H1 (cell line): ENCODE measurements at regions not wholly inside any gene's neighbourhood (a gene's known extent, or its start where the extent isn't known, plus 50 kb on each side); places are given as distances from the start of the nearest gene placed in this dataset.

Experiments used
- CTCF ChIA-PET: fragments of 300-600 bp; sonication (Branson Sonifier 250); formaldehyde crosslinking; loops from one replicate; lab custom pipeline; 2021; ENCODE audit not compliant: partially characterized antibody; lab: Charles Lee
- POLR2A ChIA-PET: fragments of 300-600 bp; sonication (Branson Sonifier 250); formaldehyde crosslinking; loops from one replicate; lab custom pipeline; 2021; ENCODE audit warnings: inconsistent platforms; ENCODE audit not compliant: partially characterized antibody; lab: Charles Lee
- DNase-seq, 2 experiments: peaks; one replicate each; pipeline versions ENCODE4 v3.0.0 to v3.0.0-alpha.2; 2010 to 2022; ENCODE audit warnings: low spot score in 2 of 2, low read depth in 1 of 2, mixed read lengths in 1 of 2
- FAIRE-seq: peaks from 2 replicates; lab custom pipeline; 2011; peaks lifted over from hg19 to GRCh38; lab: Jason Lieb, UNC
- H2AFZ ChIP-seq: 2 replicates; pipeline ENCODE4 v1.8.1; 2012; ENCODE audit warnings: low read length, inconsistent platforms
- H2AK5ac ChIP-seq: 2 replicates; pipeline ENCODE4 v1.6.1; 2013; ENCODE audit warnings: low read depth, low read length
- H2BK120ac ChIP-seq: replicated peaks from 2 replicates; pipeline ENCODE3; 2013; ENCODE audit warnings: low read depth, low read length, inconsistent platforms
- H2BK12ac ChIP-seq: 2 replicates; pipeline ENCODE4 v1.6.1; 2013; ENCODE audit warnings: low read depth, low read length
- H2BK15ac ChIP-seq: 2 replicates; pipeline ENCODE4 v1.6.1; 2013; ENCODE audit warnings: low read length
- H2BK20ac ChIP-seq: 2 replicates; pipeline ENCODE4 v1.6.1; 2013; ENCODE audit warnings: low read length
- H2BK5ac ChIP-seq: 2 replicates; pipeline ENCODE4 v1.6.1; 2013; ENCODE audit warnings: low read depth, low read length
- H3K14ac ChIP-seq: 2 replicates; pipeline ENCODE4 v1.6.1; 2013; ENCODE audit warnings: inconsistent platforms; ENCODE audit not compliant: insufficient read length
- H3K18ac ChIP-seq: 2 replicates; pipeline ENCODE4 v1.6.1; 2013; ENCODE audit warnings: low read length; ENCODE audit errors: extremely low read depth
- H3K23ac ChIP-seq: 2 replicates; pipeline ENCODE4 v1.6.1; 2013; ENCODE audit warnings: inconsistent platforms; ENCODE audit not compliant: insufficient read length
- H3K23me2 ChIP-seq: 2 replicates; pipeline ENCODE4 v1.6.1; 2013; ENCODE audit warnings: low read depth, low read length
- H3K27ac ChIP-seq: 2 replicates; pipeline ENCODE4 v1.6.1; 2011; ENCODE audit warnings: low read depth, low read length, inconsistent platforms
- H3K27me3 ChIP-seq, 4 experiments: replicated peaks in 1 of 4; 1 replicate in 1 of 4; 2 replicates in 3 of 4; pipeline versions ENCODE4 v1.6.1 to v1.8.1; 2011 to 2013; ENCODE audit warnings: low read length in 3 of 4, mild to moderate bottlenecking in 3 of 4, inconsistent platforms in 2 of 4, mixed read lengths in 2 of 4, moderate library complexity in 1 of 4; ENCODE audit not compliant: control insufficient read depth in 3 of 4, insufficient read depth in 3 of 4; ENCODE audit errors: extremely low read depth in 1 of 4
- H3K36me3 ChIP-seq, 4 experiments: 2 replicates each; pipeline versions ENCODE4 v1.6.1 to v1.8.1; 2011 to 2013; ENCODE audit warnings: mild to moderate bottlenecking in 4 of 4, low read length in 3 of 4, moderate library complexity in 2 of 4, control low read depth in 1 of 4, inconsistent platforms in 1 of 4; ENCODE audit not compliant: insufficient read depth in 4 of 4, control insufficient read depth in 2 of 4
- H3K4ac ChIP-seq: replicated peaks from 2 replicates; pipeline ENCODE3; 2013; ENCODE audit warnings: low read length, low read depth, mixed read lengths, inconsistent platforms; ENCODE audit not compliant: insufficient read length
- H3K4me1 ChIP-seq, 4 experiments: replicated peaks in 1 of 4; 1 replicate in 1 of 4; 2 replicates in 3 of 4; pipeline versions ENCODE4 v1.6.1 to v1.8.1; 2011 to 2013; ENCODE audit warnings: low read length in 3 of 4, inconsistent platforms in 2 of 4, mixed read lengths in 1 of 4; ENCODE audit not compliant: insufficient read depth in 4 of 4, control insufficient read depth in 3 of 4
- H3K4me2 ChIP-seq, 2 experiments: 2 replicates each; pipeline versions ENCODE4 v1.6.1 to v1.8.1; 2011 to 2013; ENCODE audit warnings: low read depth in 2 of 2, low read length in 2 of 2, control low read depth in 1 of 2, inconsistent platforms in 1 of 2, mild to moderate bottlenecking in 1 of 2; ENCODE audit not compliant: insufficient read depth in 1 of 2
- H3K4me3 ChIP-seq, 4 experiments: fragments of 200-600, 300-600 bp in 1 of 4; sonication (generic), shearing (Covaris generic), sonication (Bioruptor Twin) in 1 of 4; 2 replicates each; pipeline versions ENCODE4 v1.5.1 to v1.8.1; 2011 to 2016; ENCODE audit warnings: low read length in 4 of 4, low read depth in 3 of 4, control low read depth in 2 of 4, inconsistent platforms in 2 of 4, mild to moderate bottlenecking in 2 of 4, mixed read lengths in 1 of 4, moderate library complexity in 1 of 4; ENCODE audit not compliant: insufficient read depth in 2 of 4; ENCODE audit errors: extremely low read depth in 1 of 4
- H3K56ac ChIP-seq: replicated peaks from 2 replicates; pipeline ENCODE3; 2013; ENCODE audit warnings: low read depth, mild to moderate bottlenecking, mixed read lengths, low read length, inconsistent platforms; ENCODE audit not compliant: insufficient read length
- H3K79me1 ChIP-seq: 2 replicates; pipeline ENCODE4 v1.6.1; 2013; ENCODE audit warnings: low read depth, low read length, control low read depth
- H3K79me2 ChIP-seq, 2 experiments: 2 replicates each; pipeline versions ENCODE4 v1.6.1 to v1.8.1; 2012 to 2013; ENCODE audit warnings: low read length in 2 of 2, mild to moderate bottlenecking in 2 of 2, inconsistent platforms in 1 of 2; ENCODE audit not compliant: insufficient read depth in 2 of 2, control insufficient read depth in 1 of 2
- H3K9ac ChIP-seq, 4 experiments: replicated peaks in 1 of 4; 1 replicate in 1 of 4; 2 replicates in 3 of 4; pipeline versions ENCODE4 v1.6.1 to v1.8.1; 2011 to 2013; ENCODE audit warnings: low read depth in 3 of 4, low read length in 3 of 4, control low read depth in 2 of 4, mild to moderate bottlenecking in 2 of 4, moderate library complexity in 2 of 4, inconsistent platforms in 1 of 4; ENCODE audit errors: extremely low read depth in 1 of 4
- H3K9me3 ChIP-seq, 2 experiments: 2 replicates each; pipeline versions ENCODE4 v1.6.1 to v1.8.1; 2012 to 2013; ENCODE audit warnings: mild to moderate bottlenecking in 2 of 2, moderate library complexity in 2 of 2, control low read depth in 1 of 2, inconsistent platforms in 1 of 2, low read depth in 1 of 2, low read length in 1 of 2, mixed read lengths in 1 of 2; ENCODE audit not compliant: insufficient read depth in 2 of 2
- H4K20me1 ChIP-seq, 2 experiments: replicated peaks in 1 of 2; 2 replicates each; pipeline versions ENCODE3 to v1.8.1; 2011 to 2013; ENCODE audit warnings: inconsistent platforms in 2 of 2, low read length in 2 of 2, mild to moderate bottlenecking in 1 of 2; ENCODE audit not compliant: insufficient read depth in 2 of 2, control insufficient read depth in 1 of 2
- H4K5ac ChIP-seq: 2 replicates; pipeline ENCODE4 v1.6.1; 2013; ENCODE audit warnings: low read length, low read depth, mixed read lengths, inconsistent platforms; ENCODE audit not compliant: insufficient read length
- H4K8ac ChIP-seq: 2 replicates; pipeline ENCODE4 v1.8.0; 2013; ENCODE audit warnings: mild to moderate bottlenecking, moderate library complexity, low read length, inconsistent platforms; ENCODE audit not compliant: insufficient read depth; ENCODE audit errors: extremely low read depth
- H4K91ac ChIP-seq: replicated peaks from 2 replicates; pipeline ENCODE3; 2013; ENCODE audit warnings: low read length, mixed read lengths, inconsistent platforms; ENCODE audit not compliant: insufficient read length
- CBX5 ChIP-seq: fragments of 300-800, 300-1000 bp; sonication (generic); IDR thresholded peaks from 2 replicates; pipeline ENCODE4 v1.7.1; 2016; ENCODE audit warnings: antibody characterized with exemption, low read length, low read depth
- PHF8 ChIP-seq: fragments of 200-600 bp; sonication (generic); conservative IDR thresholded peaks from 2 replicates; pipeline ENCODE4 v1.7.1; 2012; ENCODE audit warnings: low read depth, mild to moderate bottlenecking, inconsistent platforms, low read length, moderate library complexity
- POU5F1 ChIP-seq: IDR thresholded peaks from 2 replicates; pipeline ENCODE4 v1.6.1; 2011; ENCODE audit warnings: low read depth, mild to moderate bottlenecking, low read length, moderate library complexity
- WGBS, 2 experiments: shearing (Covaris generic) in 1 of 2; methylation state at CpG; one replicate each; pipeline versions ENCODE4 v1.1.6 to v1.1.7; 2013 to 2015; ENCODE audit warnings: low lambda C conversion rate in 2 of 2, mixed read lengths in 2 of 2, inconsistent platforms in 1 of 2, low coverage in 1 of 2, missing lambda C conversion rate in 1 of 2; ENCODE audit not compliant: insufficient replicate concordance in 2 of 2, insufficient coverage in 1 of 2, insufficient read length in 1 of 2; ENCODE audit errors: extremely low coverage in 1 of 2, missing lambda C conversion rate in 1 of 2; 5-methylcytosine and 5-hydroxymethylcytosine counted together

DNA sequence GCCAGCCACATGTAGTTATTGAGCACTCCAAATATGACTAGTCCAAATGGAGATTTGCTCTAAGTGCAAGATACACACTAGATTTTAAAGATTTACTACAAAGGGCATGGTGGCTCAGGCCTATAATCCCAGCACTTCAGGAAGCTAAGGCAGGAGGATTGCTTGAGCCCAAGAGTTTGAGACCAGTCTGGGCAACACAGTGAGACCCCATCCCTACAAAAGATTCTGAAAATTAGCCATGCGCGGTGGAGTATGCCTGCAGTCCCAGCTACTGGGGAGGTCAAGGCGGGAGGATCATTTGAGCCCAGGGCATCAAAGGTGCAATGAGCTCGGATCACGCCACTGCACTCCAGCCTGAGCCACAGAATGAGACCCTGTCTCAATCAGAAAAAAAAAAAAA, 93.5 kb upstream of the HNRNPA3 start:
- Histone ChIP-seq H2AK5ac (no peak overlapping the region), H2BK120ac (no peak overlapping the region), H3K4me2 (no peak overlapping the region), H3K4me3 (no peak overlapping the region), H4K5ac (no peak overlapping the region), H3K79me1 (no peaks in the 10 kb centered on the region), H2BK15ac (no peak overlapping the region), H3K18ac (no peak overlapping the region), H2BK20ac (no peak overlapping the region), H3K79me2 (no peaks in the 10 kb centered on the region), H3K27me3 (no peaks in the 10 kb centered on the region), H3K23me2 (no peaks in the 10 kb centered on the region), H2AFZ (no peak overlapping the region), H3K14ac (no peak overlapping the region), H4K8ac (no peak overlapping the region), H3K4ac (no peak overlapping the region), H3K4me1 (peaks cover 0 to 3% (median 0%) of the 10 kb centered on the region in 4 experiments; a peak in 1 of 7 replicates), H4K20me1 (no peaks in the 10 kb centered on the region), H2BK12ac (no peak overlapping the region), H3K9me3 (no peaks in the 10 kb centered on the region), H3K23ac (no peak overlapping the region), H3K56ac (no peak overlapping the region), H3K36me3 (no peaks in the 10 kb centered on the region), H3K9ac (no peak overlapping the region), H2BK5ac (no peak overlapping the region), H3K27ac (no peak overlapping the region), H4K91ac (no peak overlapping the region)
- CTCF ChIA-PET, result interaction anchor here (0.6 to 1.4 kb wide), 4 partner anchors 11 to 465 kb away, joined by 3 read pairs; no protein-coding TSS in a partner anchor
- POLR2A ChIA-PET, result no interaction called here
- no peak for FAIRE-seq
- TF ChIP-seq CBX5 (no peak), POU5F1 (no peak), PHF8 (no peak)
- 95% methylated on average over 5 of the region's 5 CpGs; no CpG with 5 or more reads in 1 of the 2 experiments for WGBS, 2 experiments
- DNase-seq, result no peak
